ENCODE measurements at regions not wholly inside any gene's neighbourhood (a gene's known extent, or its start where the extent isn't known, plus 50 kb on each side); places are given as distances from the start of the nearest gene placed in this dataset.

GRCh38 chr2:236675051-236675450, 105.4 kb downstream of the ACKR3 start:
- H3K9ac ChIP-seq (ENCODE audit: low read length), result no peak overlapping the region
- no peak overlapping the region for H3K27ac ChIP-seq (ENCODE audit: low read depth, low read length)
- no peak overlapping the region for H3K4me3 ChIP-seq (ENCODE audit: low read depth in 1 of 2, low read length in 2 of 2)
- no peaks in the 10 kb centered on the region for H3K27me3 ChIP-seq (ENCODE audit: control insufficient read depth in 1 of 2, insufficient read depth in 2 of 2, low read length in 2 of 2)
- peaks cover 19% of the 10 kb centered on the region for H3K4me1 ChIP-seq (ENCODE audit: insufficient read depth, low read length)
- H3K36me3 ChIP-seq (ENCODE audit: insufficient read depth, low read length), result no peaks in the 10 kb centered on the region
- H3K9me3 ChIP-seq (ENCODE audit: low read length), result no peaks in the 10 kb centered on the region

- H3K4me3 ChIP-seq (ENCODE audit: low read depth in 1 of 2, low read length in 2 of 2), result no peak overlapping the region
- H3K27me3 ChIP-seq (ENCODE audit: control insufficient read depth in 1 of 2, insufficient read depth in 2 of 2, low read length in 2 of 2), result no peaks in the 10 kb centered on the region
- H3K27ac ChIP-seq (ENCODE audit: low read depth, low read length), result no peak overlapping the region
- no peaks in the 10 kb centered on the region for H3K9me3 ChIP-seq (ENCODE audit: low read length)
- H3K36me3 ChIP-seq (ENCODE audit: insufficient read depth, low read length), result no peaks in the 10 kb centered on the region
- peaks cover 19% of the 10 kb centered on the region for H3K4me1 ChIP-seq (ENCODE audit: insufficient read depth, low read length)
- H3K9ac ChIP-seq (ENCODE audit: low read length), result no peak overlapping the region
Measured at GRCh38 chr2:236675526-236675925, 105.9 kb downstream of the ACKR3 start.

GRCh38 chr2:236676136-236676873, 106.7 kb downstream of the ACKR3 start:
- H3K27ac ChIP-seq (ENCODE audit: low read depth, low read length), result no peak overlapping the region
- H3K36me3 ChIP-seq (ENCODE audit: insufficient read depth, low read length), result no peaks in the 10 kb centered on the region
- no peaks in the 10 kb centered on the region for H3K27me3 ChIP-seq (ENCODE audit: control insufficient read depth in 1 of 2, insufficient read depth in 2 of 2, low read length in 2 of 2)
- no peak overlapping the region for H3K9ac ChIP-seq (ENCODE audit: low read length)
- H3K9me3 ChIP-seq (ENCODE audit: low read length), result no peaks in the 10 kb centered on the region
- peaks cover 19% of the 10 kb centered on the region for H3K4me1 ChIP-seq (ENCODE audit: insufficient read depth, low read length)
- no peak overlapping the region for H3K4me3 ChIP-seq (ENCODE audit: low read depth in 1 of 2, low read length in 2 of 2)

GRCh38 chr2:236677368-236677767, 107.7 kb downstream of the ACKR3 start:
- Histone ChIP-seq H3K27ac (ENCODE audit: low read depth, low read length) (no peak overlapping the region), H3K4me3 (ENCODE audit: low read depth in 1 of 2, low read length in 2 of 2) (no peak overlapping the region), H3K4me1 (ENCODE audit: insufficient read depth, low read length) (peaks cover 19% of the 10 kb centered on the region), H3K9ac (ENCODE audit: low read length) (no peak overlapping the region), H3K9me3 (ENCODE audit: low read length) (no peaks in the 10 kb centered on the region), H3K27me3 (ENCODE audit: control insufficient read depth in 1 of 2, insufficient read depth in 2 of 2, low read length in 2 of 2) (no peaks in the 10 kb centered on the region), H3K36me3 (ENCODE audit: insufficient read depth, low read length) (no peaks in the 10 kb centered on the region)

- no peaks in the 10 kb centered on the region for H3K9me3 ChIP-seq (ENCODE audit: low read length)
- no peak overlapping the region for H3K4me3 ChIP-seq (ENCODE audit: low read depth in 1 of 2, low read length in 2 of 2)
- H3K4me1 ChIP-seq (ENCODE audit: insufficient read depth, low read length), result peaks cover 19% of the 10 kb centered on the region
- no peak overlapping the region for H3K27ac ChIP-seq (ENCODE audit: low read depth, low read length)
- H3K9ac ChIP-seq (ENCODE audit: low read length), result no peak overlapping the region
- H3K36me3 ChIP-seq (ENCODE audit: insufficient read depth, low read length), result no peaks in the 10 kb centered on the region
- H3K27me3 ChIP-seq (ENCODE audit: control insufficient read depth in 1 of 2, insufficient read depth in 2 of 2, low read length in 2 of 2), result no peaks in the 10 kb centered on the region
Measured at GRCh38 chr2:236678307-236678975, 108.8 kb downstream of the ACKR3 start.

- no peak overlapping the region for H3K4me3 ChIP-seq (ENCODE audit: low read depth in 1 of 2, low read length in 2 of 2)
Measured at GRCh38 chr2:236679884-236680860, 110.5 kb downstream of the ACKR3 start.

GRCh38 chr2:236682651-236683422, 113.2 kb downstream of the ACKR3 start:
- H3K27ac ChIP-seq (ENCODE audit: low read depth, low read length), result no peak overlapping the region
- no peak overlapping the region for H3K9ac ChIP-seq (ENCODE audit: low read length)
- no peaks in the 10 kb centered on the region for H3K27me3 ChIP-seq (ENCODE audit: control insufficient read depth in 1 of 2, insufficient read depth in 2 of 2, low read length in 2 of 2)
- no peaks in the 10 kb centered on the region for H3K9me3 ChIP-seq (ENCODE audit: low read length)
- H3K4me1 ChIP-seq (ENCODE audit: insufficient read depth, low read length), result no peaks in the 10 kb centered on the region
- H3K4me3 ChIP-seq (ENCODE audit: low read depth in 1 of 2, low read length in 2 of 2), result no peak overlapping the region
- H3K36me3 ChIP-seq (ENCODE audit: insufficient read depth, low read length), result no peaks in the 10 kb centered on the region

More at GRCh38 chr2:236679884-236680860, 110.5 kb downstream of the ACKR3 start:
- H3K27me3 ChIP-seq (ENCODE audit: control insufficient read depth in 1 of 2, insufficient read depth in 2 of 2, low read length in 2 of 2), result no peaks in the 10 kb centered on the region
- H3K9ac ChIP-seq (ENCODE audit: low read length), result no peak overlapping the region
- H3K4me1 ChIP-seq (ENCODE audit: insufficient read depth, low read length), result peaks cover 17% of the 10 kb centered on the region
- H3K36me3 ChIP-seq (ENCODE audit: insufficient read depth, low read length), result no peaks in the 10 kb centered on the region
- no peaks in the 10 kb centered on the region for H3K9me3 ChIP-seq (ENCODE audit: low read length)
- no peak overlapping the region for H3K27ac ChIP-seq (ENCODE audit: low read depth, low read length)

GRCh38 chr2:236684504-236685256, 115.1 kb downstream of the ACKR3 start:
- no peak overlapping the region for H3K27ac ChIP-seq (ENCODE audit: low read depth, low read length)
- H3K9me3 ChIP-seq (ENCODE audit: low read length), result no peaks in the 10 kb centered on the region
- H3K9ac ChIP-seq (ENCODE audit: low read length), result no peak overlapping the region
- H3K4me1 ChIP-seq (ENCODE audit: insufficient read depth, low read length), result no peaks in the 10 kb centered on the region
- no peaks in the 10 kb centered on the region for H3K36me3 ChIP-seq (ENCODE audit: insufficient read depth, low read length)
- H3K27me3 ChIP-seq (ENCODE audit: control insufficient read depth in 1 of 2, insufficient read depth in 2 of 2, low read length in 2 of 2), result no peaks in the 10 kb centered on the region
- H3K4me3 ChIP-seq (ENCODE audit: low read depth in 1 of 2, low read length in 2 of 2), result no peak overlapping the region

- Histone ChIP-seq H3K27ac (ENCODE audit: low read depth, low read length) (no peak overlapping the region), H3K9ac (ENCODE audit: low read length) (no peak overlapping the region), H3K4me1 (ENCODE audit: insufficient read depth, low read length) (no peaks in the 10 kb centered on the region)
Measured at GRCh38 chr2:236685361-236685760, 115.7 kb downstream of the ACKR3 start.

GRCh38 chr2:236685979-236686520, 116.4 kb downstream of the ACKR3 start:
- no peaks in the 10 kb centered on the region for H3K9me3 ChIP-seq (ENCODE audit: low read length)
- no peaks in the 10 kb centered on the region for H3K36me3 ChIP-seq (ENCODE audit: insufficient read depth, low read length)
- no peak overlapping the region for H3K4me3 ChIP-seq (ENCODE audit: low read depth in 1 of 2, low read length in 2 of 2)
- no peaks in the 10 kb centered on the region for H3K4me1 ChIP-seq (ENCODE audit: insufficient read depth, low read length)
- H3K9ac ChIP-seq (ENCODE audit: low read length), result no peak overlapping the region
- H3K27ac ChIP-seq (ENCODE audit: low read depth, low read length), result no peak overlapping the region
- H3K27me3 ChIP-seq (ENCODE audit: control insufficient read depth in 1 of 2, insufficient read depth in 2 of 2, low read length in 2 of 2), result no peaks in the 10 kb centered on the region

More at GRCh38 chr2:236685361-236685760, 115.7 kb downstream of the ACKR3 start:
- no peak overlapping the region for H3K4me3 ChIP-seq (ENCODE audit: low read depth in 1 of 2, low read length in 2 of 2)
- no peaks in the 10 kb centered on the region for H3K36me3 ChIP-seq (ENCODE audit: insufficient read depth, low read length)
- no peaks in the 10 kb centered on the region for H3K27me3 ChIP-seq (ENCODE audit: control insufficient read depth in 1 of 2, insufficient read depth in 2 of 2, low read length in 2 of 2)
- H3K9me3 ChIP-seq (ENCODE audit: low read length), result no peaks in the 10 kb centered on the region

Data from muscle layer of colon (tissue), 2 donors.